CD14-positive monocyte (primary cell): ENCODE measurements at regions not wholly inside any gene's neighbourhood (a gene's known extent, or its start where the extent isn't known, plus 50 kb on each side); places are given as distances from the start of the nearest gene placed in this dataset.

Source experiments
- DNase-seq, 3 donors: peaks; one replicate each; pipeline ENCODE4 v3.0.0-alpha.2; 2011 to 2022
- H2AFZ ChIP-seq: 2 replicates; pipeline ENCODE4 v1.6.0; 2012; ENCODE audit warnings: mild to moderate bottlenecking, low read depth, low read length, inconsistent platforms; ENCODE audit not compliant: insufficient read depth, poor library complexity, severe bottlenecking
- H3K27ac ChIP-seq, 2 donors: 1 replicate in 1 of 2; 2 replicates in 1 of 2; pipeline ENCODE4 v1.5.1; 2012 to 2013; ENCODE audit warnings: low read length in 2 of 2, control low read depth in 1 of 2, inconsistent platforms in 1 of 2, low read depth in 1 of 2, mild to moderate bottlenecking in 1 of 2
- H3K27me3 ChIP-seq, 2 donors: one replicate each; pipeline versions ENCODE4 v1.6.0 to v1.6.1; 2011 to 2013; ENCODE audit warnings: low read length in 2 of 2; ENCODE audit not compliant: control insufficient read depth in 2 of 2, insufficient read depth in 2 of 2
- H3K36me3 ChIP-seq, 2 donors: replicated peaks in 1 of 2; 1 replicate in 1 of 2; 2 replicates in 1 of 2; pipeline versions ENCODE4 v1.5.1 to v1.6.1; 2012 to 2013; ENCODE audit warnings: low read length in 2 of 2, control low read depth in 1 of 2, inconsistent platforms in 1 of 2, mild to moderate bottlenecking in 1 of 2; ENCODE audit not compliant: insufficient read depth in 2 of 2, control insufficient read depth in 1 of 2
- H3K4me1 ChIP-seq, 2 donors: 1 replicate in 1 of 2; 2 replicates in 1 of 2; pipeline versions ENCODE4 v1.5.1 to v1.6.1; 2012 to 2013; ENCODE audit warnings: low read length in 2 of 2, control low read depth in 1 of 2, inconsistent platforms in 1 of 2, mild to moderate bottlenecking in 1 of 2, moderate library complexity in 1 of 2; ENCODE audit not compliant: insufficient read depth in 2 of 2, control insufficient read depth in 1 of 2
- H3K4me2 ChIP-seq: replicated peaks from 2 replicates; pipeline ENCODE3; 2012; ENCODE audit warnings: low read length, moderate library complexity, mild to moderate bottlenecking; ENCODE audit not compliant: poor library complexity, severe bottlenecking; ENCODE audit errors: extremely low read depth
- H3K4me3 ChIP-seq, 3 experiments: fragments of 200-600 bp in 1 of 3; sonication (generic) in 1 of 3; replicated peaks in 1 of 3; 1 replicate in 2 of 3; 2 replicates in 1 of 3; pipeline ENCODE4 v1.5.1; 2011 to 2013; ENCODE audit warnings: low read length in 3 of 3, mild to moderate bottlenecking in 3 of 3, control low read depth in 2 of 3, low read depth in 2 of 3, inconsistent platforms in 1 of 3, moderate library complexity in 1 of 3
- H3K79me2 ChIP-seq: 2 replicates; pipeline ENCODE4 v1.6.0; 2012; ENCODE audit warnings: mild to moderate bottlenecking, control low read depth, inconsistent platforms, low read length, moderate library complexity; ENCODE audit not compliant: insufficient read depth
- H3K9ac ChIP-seq: 2 replicates; pipeline ENCODE4 v1.6.0; 2017; ENCODE audit warnings: low read length, mild to moderate bottlenecking; ENCODE audit not compliant: insufficient read depth, poor library complexity, severe bottlenecking
- H3K9me3 ChIP-seq, 2 donors: replicated peaks in 1 of 2; 1 replicate in 1 of 2; 2 replicates in 1 of 2; pipeline versions ENCODE4 v1.5.1 to v1.6.1; 2012 to 2013; ENCODE audit warnings: low read length in 2 of 2, control low read depth in 1 of 2; ENCODE audit not compliant: control insufficient read depth in 1 of 2, insufficient read depth in 1 of 2
- H4K20me1 ChIP-seq: 2 replicates; pipeline ENCODE4 v1.6.0; 2012; ENCODE audit warnings: mild to moderate bottlenecking, low read length, control low read depth, moderate library complexity; ENCODE audit not compliant: insufficient read depth
- H3K27ac Mint-ChIP-seq, 7 donors: one replicate each; pipeline ENCODE4 v1.8.0; 2020; ENCODE audit warnings: mild to moderate bottlenecking in 7 of 7, mixed read lengths in 7 of 7, moderate library complexity in 6 of 7, inconsistent platforms in 2 of 7
- H3K27me3 Mint-ChIP-seq, 3 donors: one replicate each; pipeline ENCODE4 v1.8.0; 2021 to 2022; ENCODE audit warnings: low read depth in 3 of 3, mild to moderate bottlenecking in 3 of 3, mixed read lengths in 3 of 3, moderate library complexity in 3 of 3, inconsistent platforms in 1 of 3
- H3K36me3 Mint-ChIP-seq, 2 donors: one replicate each; pipeline ENCODE4 v1.8.0; 2020; ENCODE audit warnings: mixed read lengths in 2 of 2, inconsistent platforms in 1 of 2, mild to moderate bottlenecking in 1 of 2
- H3K4me1 Mint-ChIP-seq: one replicate; pipeline ENCODE4 v1.8.0; 2020; ENCODE audit warnings: mild to moderate bottlenecking, mixed read lengths
- H3K4me3 Mint-ChIP-seq, 2 donors: one replicate each; pipeline ENCODE4 v1.8.0; 2020; ENCODE audit warnings: mild to moderate bottlenecking in 2 of 2, mixed read lengths in 2 of 2, moderate library complexity in 1 of 2
- H3K9me3 Mint-ChIP-seq, 7 donors: one replicate each; pipeline ENCODE4 v1.8.0; 2020 to 2022; ENCODE audit warnings: mixed read lengths in 7 of 7, mild to moderate bottlenecking in 6 of 7, moderate library complexity in 6 of 7, inconsistent platforms in 2 of 7
- whole genome bisulfite sequencing: methylation state at CpG from one replicate; pipeline ENCODE4 v1.1.5; 2013; ENCODE audit warnings: missing lambda C conversion rate; ENCODE audit not compliant: insufficient coverage; 5-methylcytosine and 5-hydroxymethylcytosine counted together
- intact Hi-C, 2 donors: fragments of 100-400 bp; cut with micrococcal nuclease; formaldehyde crosslinking; loops; one replicate each; pipeline versions ENCODE4 v1.15.0 to v1.15.1; 2023
- TF ChIP-seq, protein P1 (sequence below): fragments of 200-600 bp; IDR thresholded peaks from one replicate; pipeline ENCODE4 v1.8.0; 2022; ENCODE audit warnings: antibody characterized with exemption, mild to moderate bottlenecking

DNA sequence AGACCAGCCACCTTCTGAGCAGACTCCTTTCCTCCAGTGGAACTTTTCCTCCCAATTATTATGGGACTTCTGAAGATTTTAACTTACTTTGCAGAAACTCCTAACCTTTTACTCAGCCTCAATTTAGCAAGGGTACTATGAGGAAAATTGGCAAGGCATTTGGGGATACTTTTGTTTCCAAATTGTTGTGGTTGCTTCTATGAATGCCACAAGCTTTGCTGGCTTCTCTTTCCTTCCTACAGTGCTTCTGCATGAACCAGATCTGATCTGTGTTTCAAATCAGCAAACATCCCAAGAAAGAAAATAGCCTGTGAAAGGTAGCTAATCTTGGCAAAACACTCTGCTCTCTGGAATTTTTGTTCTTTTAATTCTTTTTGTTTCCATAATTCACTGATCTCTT, 57.3 kb upstream of the TAF11L2 start:
- H3K4me2 ChIP-seq: no peak overlapping the region
- intact Hi-C loops: no loop called here
- H3K9me3 Mint-ChIP-seq: peaks cover 6 to 19% (median 16%) of the 10 kb centered on the region in 7 donors
- no peaks in the 10 kb centered on the region for H3K27me3 Mint-ChIP-seq
- H3K27ac Mint-ChIP-seq: no peak overlapping the region
- peaks cover 11 to 15% of the 10 kb centered on the region in 2 donors for H3K9me3 ChIP-seq
- H3K4me3 Mint-ChIP-seq: no peak overlapping the region
- H4K20me1 ChIP-seq: no peaks in the 10 kb centered on the region
- no peaks in the 10 kb centered on the region for H3K27me3 ChIP-seq
- peaks cover 0 to 10% of the 10 kb centered on the region in 2 donors for H3K36me3 Mint-ChIP-seq
- no peaks in the 10 kb centered on the region for H3K79me2 ChIP-seq
- peaks cover 34 to 54% of the 10 kb centered on the region in 2 donors for H3K4me1 ChIP-seq
- no peak overlapping the region for H3K27ac ChIP-seq
- no peak overlapping the region for H3K4me3 ChIP-seq
- TF ChIP-seq, protein P1, sequence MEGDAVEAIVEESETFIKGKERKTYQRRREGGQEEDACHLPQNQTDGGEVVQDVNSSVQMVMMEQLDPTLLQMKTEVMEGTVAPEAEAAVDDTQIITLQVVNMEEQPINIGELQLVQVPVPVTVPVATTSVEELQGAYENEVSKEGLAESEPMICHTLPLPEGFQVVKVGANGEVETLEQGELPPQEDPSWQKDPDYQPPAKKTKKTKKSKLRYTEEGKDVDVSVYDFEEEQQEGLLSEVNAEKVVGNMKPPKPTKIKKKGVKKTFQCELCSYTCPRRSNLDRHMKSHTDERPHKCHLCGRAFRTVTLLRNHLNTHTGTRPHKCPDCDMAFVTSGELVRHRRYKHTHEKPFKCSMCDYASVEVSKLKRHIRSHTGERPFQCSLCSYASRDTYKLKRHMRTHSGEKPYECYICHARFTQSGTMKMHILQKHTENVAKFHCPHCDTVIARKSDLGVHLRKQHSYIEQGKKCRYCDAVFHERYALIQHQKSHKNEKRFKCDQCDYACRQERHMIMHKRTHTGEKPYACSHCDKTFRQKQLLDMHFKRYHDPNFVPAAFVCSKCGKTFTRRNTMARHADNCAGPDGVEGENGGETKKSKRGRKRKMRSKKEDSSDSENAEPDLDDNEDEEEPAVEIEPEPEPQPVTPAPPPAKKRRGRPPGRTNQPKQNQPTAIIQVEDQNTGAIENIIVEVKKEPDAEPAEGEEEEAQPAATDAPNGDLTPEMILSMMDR: no peak
- no peaks in the 10 kb centered on the region for H3K36me3 ChIP-seq
- no peak overlapping the region for H3K9ac ChIP-seq
- H3K4me1 Mint-ChIP-seq: peaks cover 38% of the 10 kb centered on the region
- H2AFZ ChIP-seq: no peak overlapping the region
- no peak for DNase-seq

DNA sequence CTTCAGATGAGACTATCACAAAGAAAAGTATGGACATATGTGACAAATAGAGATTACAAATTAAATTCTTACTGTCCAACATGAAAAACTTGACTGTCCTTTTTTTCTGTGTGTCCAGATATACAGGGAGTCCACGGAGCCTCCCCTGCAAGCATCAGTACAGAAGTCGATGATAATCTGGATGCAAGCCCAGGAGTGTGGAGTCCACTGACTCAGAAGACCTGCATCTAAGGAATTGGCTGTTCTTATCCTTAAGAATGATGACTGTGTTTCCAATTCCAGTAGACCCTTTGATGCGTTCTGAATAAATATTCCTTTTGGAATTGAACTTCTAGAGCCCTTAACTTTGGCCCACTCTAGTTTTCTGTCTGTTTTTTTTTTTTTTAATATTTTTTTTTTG, 56.7 kb upstream of the TAF11L2 start:
- H2AFZ ChIP-seq: no peak overlapping the region
- Mint-ChIP-seq H3K27ac (no peak overlapping the region), H3K27me3 (no peaks in the 10 kb centered on the region), H3K36me3 (peaks cover 0 to 10% of the 10 kb centered on the region in 2 donors), H3K4me1 (peaks cover 32% of the 10 kb centered on the region), H3K4me3 (no peak overlapping the region), H3K9me3 (peaks cover 6 to 19% (median 16%) of the 10 kb centered on the region in 7 donors)
- H3K4me3 ChIP-seq: no peak overlapping the region
- 86% methylated on average over 2 of the region's 3 CpGs for WGBS
- no peaks in the 10 kb centered on the region for H4K20me1 ChIP-seq
- no peak for DNase-seq
- peaks cover 29 to 54% of the 10 kb centered on the region in 2 donors for H3K4me1 ChIP-seq
- no peak overlapping the region for H3K4me2 ChIP-seq
- no peaks in the 10 kb centered on the region for H3K79me2 ChIP-seq
- no peaks in the 10 kb centered on the region for H3K27me3 ChIP-seq
- H3K9me3 ChIP-seq: peaks cover 11 to 15% of the 10 kb centered on the region in 2 donors
- no peak overlapping the region for H3K9ac ChIP-seq
- TF ChIP-seq, protein P1: no peak
- intact Hi-C loops: no loop called here
- H3K27ac ChIP-seq: no peak overlapping the region
- H3K36me3 ChIP-seq: no peaks in the 10 kb centered on the region
